Kidney epithelial cell (primary cell): ENCODE measurements at regions not wholly inside any gene's neighbourhood (a gene's known extent, or its start where the extent isn't known, plus 50 kb on each side); places are given as distances from the start of the nearest gene placed in this dataset.

Experiments used
- DNase-seq: peaks from one replicate; pipeline ENCODE4 v3.0.0-alpha.2; 2010; ENCODE audit warnings: low read depth
- H3K27me3 ChIP-seq: 2 replicates; pipeline ENCODE4 v1.6.0; 2011; ENCODE audit warnings: low read length; ENCODE audit not compliant: control insufficient read depth, insufficient read depth
- H3K36me3 ChIP-seq: 2 replicates; pipeline ENCODE4 v1.5.1; 2011; ENCODE audit warnings: low read length; ENCODE audit not compliant: control insufficient read depth, insufficient read depth
- H3K4me3 ChIP-seq: 2 replicates; pipeline ENCODE4 v1.5.1; 2011; ENCODE audit warnings: low read depth, mild to moderate bottlenecking, control low read depth, low read length
- TF ChIP-seq, protein P1 (sequence below): IDR thresholded peaks from 2 replicates; pipeline ENCODE4 v1.5.1; 2011; ENCODE audit warnings: mild to moderate bottlenecking, moderate library complexity, low read length, control low read depth, inconsistent platforms; ENCODE audit not compliant: insufficient read depth, poor library complexity, severe bottlenecking

DNA sequence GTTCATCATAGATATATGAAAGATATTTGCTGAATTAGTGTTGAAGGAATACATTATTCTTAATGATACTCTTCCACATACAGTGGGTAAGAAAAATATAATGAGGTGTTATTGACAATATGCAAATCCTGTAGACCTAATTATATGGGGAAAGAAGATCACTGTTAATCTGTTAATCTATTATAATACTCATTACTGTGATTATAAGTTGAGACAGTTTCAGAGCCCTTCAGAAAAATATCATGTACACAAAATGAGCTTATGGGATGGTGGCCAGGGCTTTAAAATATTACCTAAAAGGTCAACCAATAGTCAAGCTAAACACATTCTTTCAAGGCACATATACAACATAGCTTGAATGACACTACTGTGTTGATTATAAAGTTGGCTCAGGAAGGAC lies 163.5 kb downstream of the NOL4 start:
- Histone ChIP-seq H3K36me3 (no peaks in the 10 kb centered on the region), H3K27me3 (no peaks in the 10 kb centered on the region), H3K4me3 (no peak overlapping the region)
- TF ChIP-seq, protein P1, sequence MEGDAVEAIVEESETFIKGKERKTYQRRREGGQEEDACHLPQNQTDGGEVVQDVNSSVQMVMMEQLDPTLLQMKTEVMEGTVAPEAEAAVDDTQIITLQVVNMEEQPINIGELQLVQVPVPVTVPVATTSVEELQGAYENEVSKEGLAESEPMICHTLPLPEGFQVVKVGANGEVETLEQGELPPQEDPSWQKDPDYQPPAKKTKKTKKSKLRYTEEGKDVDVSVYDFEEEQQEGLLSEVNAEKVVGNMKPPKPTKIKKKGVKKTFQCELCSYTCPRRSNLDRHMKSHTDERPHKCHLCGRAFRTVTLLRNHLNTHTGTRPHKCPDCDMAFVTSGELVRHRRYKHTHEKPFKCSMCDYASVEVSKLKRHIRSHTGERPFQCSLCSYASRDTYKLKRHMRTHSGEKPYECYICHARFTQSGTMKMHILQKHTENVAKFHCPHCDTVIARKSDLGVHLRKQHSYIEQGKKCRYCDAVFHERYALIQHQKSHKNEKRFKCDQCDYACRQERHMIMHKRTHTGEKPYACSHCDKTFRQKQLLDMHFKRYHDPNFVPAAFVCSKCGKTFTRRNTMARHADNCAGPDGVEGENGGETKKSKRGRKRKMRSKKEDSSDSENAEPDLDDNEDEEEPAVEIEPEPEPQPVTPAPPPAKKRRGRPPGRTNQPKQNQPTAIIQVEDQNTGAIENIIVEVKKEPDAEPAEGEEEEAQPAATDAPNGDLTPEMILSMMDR = no peak
- no peak for DNase-seq

DNA sequence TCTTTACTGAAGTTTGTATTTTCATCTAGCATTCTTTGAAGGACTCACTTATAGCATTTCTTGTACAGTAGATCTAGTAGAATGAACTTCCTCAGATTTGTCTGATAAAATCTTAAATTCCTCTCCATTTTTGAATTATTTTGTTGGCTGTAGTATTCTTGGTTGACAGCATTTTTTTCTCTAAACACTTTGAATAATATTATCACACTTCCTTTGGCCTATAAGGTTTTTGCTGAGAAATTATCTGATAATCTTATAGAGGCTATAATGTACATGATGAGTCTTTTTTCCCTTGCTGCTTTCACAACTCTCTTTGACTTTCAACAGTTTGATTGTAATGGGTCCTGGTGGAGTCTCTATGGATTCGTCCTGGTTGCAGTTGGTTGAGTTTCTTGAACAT lies 169.5 kb downstream of the NOL4 start:
- DNase-seq = no peak
- Histone ChIP-seq H3K4me3 (no peak overlapping the region), H3K27me3 (no peaks in the 10 kb centered on the region), H3K36me3 (no peaks in the 10 kb centered on the region)
- TF ChIP-seq, protein P1 = no peak

DNA sequence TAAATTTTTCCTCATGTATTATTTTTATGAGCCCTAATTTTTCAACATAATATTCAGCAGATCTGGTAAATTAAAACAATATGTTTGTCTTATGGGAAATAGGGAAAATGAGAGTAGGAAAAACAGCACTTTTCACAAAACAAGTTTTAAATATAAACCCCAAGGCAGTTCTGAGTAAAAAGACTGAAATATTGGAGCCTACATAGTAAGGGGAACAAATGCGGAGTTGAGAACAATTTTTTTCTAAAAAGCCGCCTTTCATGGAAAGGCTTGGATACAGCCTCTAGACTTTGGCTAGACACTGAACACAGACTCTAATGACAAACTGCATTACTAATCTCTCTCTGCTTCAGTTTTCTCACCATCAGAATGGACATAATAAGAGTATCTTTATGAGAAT lies 174.1 kb downstream of the NOL4 start:
- Histone ChIP-seq H3K27me3 (no peaks in the 10 kb centered on the region), H3K36me3 (no peaks in the 10 kb centered on the region), H3K4me3 (no peak overlapping the region)
- TF ChIP-seq, protein P1 = no peak
- DNase-seq = no peak

DNA sequence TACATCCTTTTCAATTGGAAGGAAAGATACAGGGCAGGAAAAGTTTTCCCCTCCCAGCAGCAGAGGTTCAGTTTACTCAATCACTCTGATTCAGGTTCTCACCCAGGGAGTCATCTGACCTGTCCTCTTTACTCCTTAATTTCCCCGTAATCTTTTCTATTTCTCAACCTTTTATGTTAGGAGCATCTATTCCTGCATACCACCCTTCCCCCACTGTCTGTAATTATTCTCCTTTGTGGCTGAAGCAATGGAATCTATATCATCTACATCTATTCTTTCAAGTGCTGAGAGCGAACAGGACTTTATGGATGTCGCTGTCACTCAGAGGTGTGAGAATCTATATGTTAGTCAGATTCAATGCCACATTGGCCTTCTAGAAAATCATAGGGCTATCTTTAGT lies 175.2 kb downstream of the NOL4 start:
- DNase-seq = no peak
- H3K36me3 ChIP-seq = no peaks in the 10 kb centered on the region
- H3K4me3 ChIP-seq = no peak overlapping the region
- TF ChIP-seq, protein P1 = no peak
- H3K27me3 ChIP-seq = no peaks in the 10 kb centered on the region

DNA sequence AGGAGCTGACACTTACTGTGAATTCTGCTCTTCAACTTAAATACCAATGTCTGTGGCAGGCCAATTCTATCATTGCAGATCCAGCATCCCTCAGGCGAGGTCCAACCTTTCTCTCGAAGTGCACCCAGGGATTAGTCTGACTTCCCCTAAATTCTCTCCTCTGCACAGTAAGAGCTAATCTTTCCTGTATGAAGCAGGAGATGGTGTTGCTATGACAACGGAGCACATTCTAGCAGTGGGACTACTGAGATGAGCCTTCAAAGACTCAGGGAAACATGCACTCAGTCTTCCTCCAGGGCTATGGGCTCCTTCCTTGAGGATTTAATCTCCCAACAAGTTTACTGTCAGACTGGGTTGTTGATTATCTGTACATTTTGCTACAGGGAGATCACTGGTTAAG lies 176.3 kb downstream of the NOL4 start:
- Histone ChIP-seq H3K27me3 (no peaks in the 10 kb centered on the region), H3K4me3 (no peak overlapping the region), H3K36me3 (no peaks in the 10 kb centered on the region)
- TF ChIP-seq, protein P1 = no peak
- no peak for DNase-seq

DNA sequence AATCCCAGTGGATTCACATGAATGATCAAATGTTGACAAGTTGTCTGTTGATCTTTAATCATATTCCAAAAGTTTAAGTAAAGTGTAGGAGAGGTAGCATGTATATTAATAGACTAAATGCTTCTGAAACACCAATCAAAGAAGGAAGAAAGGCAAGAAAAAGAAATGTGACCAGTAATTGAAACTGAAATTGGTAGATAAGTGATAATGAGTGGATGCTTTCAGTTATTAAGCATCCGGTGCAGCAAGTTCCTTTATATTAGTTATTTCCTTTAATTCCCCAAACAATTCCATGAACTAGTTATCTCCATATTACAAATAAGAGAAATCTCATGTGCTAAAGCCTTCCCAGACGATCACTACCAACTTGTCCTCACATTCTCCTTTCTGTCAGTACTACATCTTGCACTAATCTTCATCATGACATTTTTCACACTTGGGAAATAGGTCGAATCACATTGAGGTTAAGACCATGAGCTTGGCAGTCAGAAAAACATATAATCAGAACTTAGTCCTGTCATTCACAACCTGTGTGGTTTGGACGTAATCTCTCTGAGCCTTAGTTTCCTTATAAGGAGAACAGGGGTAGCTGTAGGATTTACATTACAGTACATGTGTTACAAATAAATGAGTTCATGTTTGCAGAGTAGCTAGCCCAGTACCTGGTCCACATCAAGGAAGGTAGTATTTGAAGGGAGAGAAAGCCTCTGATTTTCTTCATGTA lies 182.1 kb downstream of the NOL4 start:
- TF ChIP-seq, protein P1 = no peak
- H3K4me3 ChIP-seq = no peak overlapping the region
- no peak for DNase-seq
- H3K36me3 ChIP-seq = no peaks in the 10 kb centered on the region
- no peaks in the 10 kb centered on the region for H3K27me3 ChIP-seq
